ENCODE measurements at regions not wholly inside any gene's neighbourhood (a gene's known extent, or its start where the extent isn't known, plus 50 kb on each side); places are given as distances from the start of the nearest gene placed in this dataset.

DNA sequence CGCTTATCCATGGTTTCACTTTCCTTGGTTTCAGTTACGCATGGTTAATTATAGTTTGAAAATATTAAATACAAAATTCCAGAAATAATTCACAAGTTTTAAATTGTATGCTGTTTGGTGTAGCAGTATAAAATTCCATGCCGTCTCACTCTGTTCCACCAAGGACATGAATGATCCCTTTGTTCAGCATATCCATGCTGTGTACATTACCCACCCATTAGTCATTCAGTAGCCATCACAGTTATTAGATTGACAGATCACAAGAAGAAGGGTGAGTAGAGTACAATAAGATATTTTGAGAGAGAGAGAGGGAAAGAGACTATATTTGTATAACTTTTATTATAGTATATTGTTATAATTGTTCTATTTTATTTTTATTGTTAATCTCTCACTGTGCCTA lies 535.5 kb downstream of the SQOR start:
- no peak for TF ChIP-seq POLR2AphosphoS5 (IDR thresholded peaks at IDR 0.05; ENCODE audit: low read depth, low read length)
- TF ChIP-seq, protein P1, sequence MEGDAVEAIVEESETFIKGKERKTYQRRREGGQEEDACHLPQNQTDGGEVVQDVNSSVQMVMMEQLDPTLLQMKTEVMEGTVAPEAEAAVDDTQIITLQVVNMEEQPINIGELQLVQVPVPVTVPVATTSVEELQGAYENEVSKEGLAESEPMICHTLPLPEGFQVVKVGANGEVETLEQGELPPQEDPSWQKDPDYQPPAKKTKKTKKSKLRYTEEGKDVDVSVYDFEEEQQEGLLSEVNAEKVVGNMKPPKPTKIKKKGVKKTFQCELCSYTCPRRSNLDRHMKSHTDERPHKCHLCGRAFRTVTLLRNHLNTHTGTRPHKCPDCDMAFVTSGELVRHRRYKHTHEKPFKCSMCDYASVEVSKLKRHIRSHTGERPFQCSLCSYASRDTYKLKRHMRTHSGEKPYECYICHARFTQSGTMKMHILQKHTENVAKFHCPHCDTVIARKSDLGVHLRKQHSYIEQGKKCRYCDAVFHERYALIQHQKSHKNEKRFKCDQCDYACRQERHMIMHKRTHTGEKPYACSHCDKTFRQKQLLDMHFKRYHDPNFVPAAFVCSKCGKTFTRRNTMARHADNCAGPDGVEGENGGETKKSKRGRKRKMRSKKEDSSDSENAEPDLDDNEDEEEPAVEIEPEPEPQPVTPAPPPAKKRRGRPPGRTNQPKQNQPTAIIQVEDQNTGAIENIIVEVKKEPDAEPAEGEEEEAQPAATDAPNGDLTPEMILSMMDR (IDR thresholded peaks at IDR 0.05): no peak
